ENCODE measurements at regions not wholly inside any gene's neighbourhood (a gene's known extent, or its start where the extent isn't known, plus 50 kb on each side); places are given as distances from the start of the nearest gene placed in this dataset.

DNA sequence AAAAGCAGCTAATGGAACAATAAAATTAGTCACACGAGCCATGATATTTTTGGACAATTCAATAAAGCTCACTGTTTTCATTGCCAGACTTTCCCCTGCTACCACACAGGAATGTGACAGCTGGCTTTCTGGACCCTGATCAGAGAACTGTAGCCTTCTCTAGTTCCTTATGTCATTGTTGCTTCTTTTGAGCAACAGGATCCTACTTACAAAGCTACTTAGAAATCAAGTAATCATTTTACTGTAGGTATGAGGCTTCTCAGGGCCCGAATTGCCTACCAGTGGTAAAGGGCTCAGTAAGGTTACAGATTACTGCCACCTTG, 94.3 kb upstream of the AADACL2 start:
- Histone ChIP-seq H3K4me1 (ENCODE audit: control insufficient read depth, insufficient read depth, low read length) (peaks cover 3% of the 10 kb centered on the region), H3K4me3 (ENCODE audit: low read length) (no peak overlapping the region), H3K9ac (ENCODE audit: extremely low read depth, low read length, poor library complexity, severe bottlenecking) (no peak overlapping the region), H3K9me3 (ENCODE audit: control insufficient read depth, low read length) (no peaks in the 10 kb centered on the region), H3K36me3 (ENCODE audit: control insufficient read depth, insufficient read depth, low read length) (no peaks in the 10 kb centered on the region), H3K27me3 (ENCODE audit: control insufficient read depth, insufficient read depth, low read length, poor library complexity, severe bottlenecking) (no peaks in the 10 kb centered on the region), H3K27ac (ENCODE audit: low read depth, low read length) (no peak overlapping the region)
- H3K9me3 Mint-ChIP-seq = peaks cover 4% of the 10 kb centered on the region
- DNase-seq = no peak
- H3K36me3 Mint-ChIP-seq (ENCODE audit: low read depth) = no peaks in the 10 kb centered on the region
- peaks cover 7% of the 10 kb centered on the region for H3K4me1 Mint-ChIP-seq
- H3K27me3 Mint-ChIP-seq (ENCODE audit: insufficient read depth) = no peaks in the 10 kb centered on the region
- H3K27ac Mint-ChIP-seq = no peak overlapping the region
- 88 to 94% methylated on average over 2 of the region's 2 CpGs for WGBS, 2 experiments (ENCODE audit: insufficient coverage in 1 of 2, insufficient read length in 1 of 2)
- TF ChIP-seq, protein P1, sequence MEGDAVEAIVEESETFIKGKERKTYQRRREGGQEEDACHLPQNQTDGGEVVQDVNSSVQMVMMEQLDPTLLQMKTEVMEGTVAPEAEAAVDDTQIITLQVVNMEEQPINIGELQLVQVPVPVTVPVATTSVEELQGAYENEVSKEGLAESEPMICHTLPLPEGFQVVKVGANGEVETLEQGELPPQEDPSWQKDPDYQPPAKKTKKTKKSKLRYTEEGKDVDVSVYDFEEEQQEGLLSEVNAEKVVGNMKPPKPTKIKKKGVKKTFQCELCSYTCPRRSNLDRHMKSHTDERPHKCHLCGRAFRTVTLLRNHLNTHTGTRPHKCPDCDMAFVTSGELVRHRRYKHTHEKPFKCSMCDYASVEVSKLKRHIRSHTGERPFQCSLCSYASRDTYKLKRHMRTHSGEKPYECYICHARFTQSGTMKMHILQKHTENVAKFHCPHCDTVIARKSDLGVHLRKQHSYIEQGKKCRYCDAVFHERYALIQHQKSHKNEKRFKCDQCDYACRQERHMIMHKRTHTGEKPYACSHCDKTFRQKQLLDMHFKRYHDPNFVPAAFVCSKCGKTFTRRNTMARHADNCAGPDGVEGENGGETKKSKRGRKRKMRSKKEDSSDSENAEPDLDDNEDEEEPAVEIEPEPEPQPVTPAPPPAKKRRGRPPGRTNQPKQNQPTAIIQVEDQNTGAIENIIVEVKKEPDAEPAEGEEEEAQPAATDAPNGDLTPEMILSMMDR (conservative IDR thresholded peaks at IDR 0.05) = no peak
- H3K4me3 Mint-ChIP-seq = no peak overlapping the region

DNA sequence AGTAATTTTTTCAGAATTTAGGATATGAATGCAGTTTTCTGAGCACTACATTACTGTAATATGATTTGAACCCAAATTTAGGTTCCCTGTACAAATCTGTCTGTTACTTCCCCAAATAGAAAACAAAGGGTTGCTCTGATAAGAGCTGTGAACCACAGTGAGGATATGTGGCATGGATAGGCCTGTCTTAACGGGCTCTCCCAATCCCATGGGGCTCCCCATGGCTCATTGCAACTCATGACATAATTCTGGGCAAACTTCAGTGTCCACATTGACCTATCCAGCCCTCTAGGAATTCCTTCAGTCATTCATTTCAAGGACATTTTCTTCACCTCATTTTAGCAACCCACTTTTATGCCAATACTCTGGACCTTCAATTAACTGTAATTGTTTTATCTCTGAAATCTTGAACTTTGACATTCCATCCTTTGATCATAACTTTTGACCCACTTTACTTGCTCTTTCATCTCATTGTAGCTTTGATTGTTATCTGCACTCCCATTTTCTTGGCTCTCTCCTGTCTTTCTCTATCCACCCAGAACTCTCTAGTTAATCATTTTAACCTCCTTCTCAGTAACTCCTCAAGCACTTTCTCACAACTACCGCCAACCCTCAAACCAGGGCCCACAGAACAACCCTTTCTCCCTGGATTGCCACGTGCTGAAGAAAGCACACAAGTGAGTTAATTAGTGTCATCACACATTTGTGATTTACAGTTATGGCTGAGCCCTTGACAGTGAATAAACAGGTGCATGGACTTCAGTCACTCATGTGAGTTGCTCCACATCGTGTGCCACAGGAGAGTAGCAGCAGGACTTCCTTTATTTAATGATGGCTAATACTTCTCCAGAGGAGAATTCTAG, 94.9 kb upstream of the AADACL2 start:
- Histone ChIP-seq H3K27ac (ENCODE audit: low read depth, low read length) (no peak overlapping the region), H3K36me3 (ENCODE audit: control insufficient read depth, insufficient read depth, low read length) (no peaks in the 10 kb centered on the region), H3K4me3 (ENCODE audit: low read length) (no peak overlapping the region), H3K9me3 (ENCODE audit: control insufficient read depth, low read length) (no peaks in the 10 kb centered on the region), H3K27me3 (ENCODE audit: control insufficient read depth, insufficient read depth, low read length, poor library complexity, severe bottlenecking) (no peaks in the 10 kb centered on the region), H3K9ac (ENCODE audit: extremely low read depth, low read length, poor library complexity, severe bottlenecking) (no peak overlapping the region), H3K4me1 (ENCODE audit: control insufficient read depth, insufficient read depth, low read length) (peaks cover 3% of the 10 kb centered on the region)
- Mint-ChIP-seq H3K4me3 (no peak overlapping the region), H3K36me3 (ENCODE audit: low read depth) (no peaks in the 10 kb centered on the region), H3K27me3 (ENCODE audit: insufficient read depth) (no peaks in the 10 kb centered on the region), H3K4me1 (peaks cover 7% of the 10 kb centered on the region), H3K27ac (no peak overlapping the region), H3K9me3 (peaks cover 4% of the 10 kb centered on the region)
- TF ChIP-seq, protein P1 (conservative IDR thresholded peaks at IDR 0.05) = no peak
- 88 to 89% methylated on average over 3 to 4 of the region's 4 CpGs for WGBS, 2 experiments (ENCODE audit: insufficient coverage in 1 of 2, insufficient read length in 1 of 2)
- DNase-seq = no peak

DNA sequence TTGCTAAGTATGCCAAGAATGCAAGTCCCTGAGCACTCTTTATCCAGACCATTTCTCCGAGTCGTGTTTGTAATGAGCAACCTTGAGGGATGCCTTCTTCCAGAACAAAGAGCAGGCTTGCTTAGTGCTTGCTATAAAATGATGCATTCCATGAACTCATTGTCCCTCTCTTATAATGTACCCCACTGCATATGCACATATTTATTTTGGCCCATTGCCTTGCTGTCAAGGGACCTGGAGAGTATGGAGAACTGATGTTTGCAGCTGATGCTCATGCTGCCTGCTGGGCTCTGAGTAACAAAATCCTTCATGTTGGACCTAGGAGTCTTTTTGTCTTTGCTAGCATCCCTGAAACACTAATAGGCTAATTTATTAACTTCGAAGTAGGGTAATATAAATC, 97.8 kb upstream of the AADACL2 start:
- 90 to 92% methylated on average over 2 to 3 of the region's 3 CpGs for WGBS, 2 experiments (ENCODE audit: insufficient coverage in 1 of 2, insufficient read length in 1 of 2)
- no peaks in the 10 kb centered on the region for H3K27me3 Mint-ChIP-seq (ENCODE audit: insufficient read depth)
- H3K9me3 Mint-ChIP-seq = peaks cover 6% of the 10 kb centered on the region

More for the DNA sequence above, 97.8 kb upstream of the AADACL2 start:
- Mint-ChIP-seq H3K36me3 (ENCODE audit: low read depth) (no peaks in the 10 kb centered on the region), H3K27ac (no peak overlapping the region), H3K4me1 (peaks cover 19% of the 10 kb centered on the region), H3K4me3 (no peak overlapping the region)
- Histone ChIP-seq H3K4me3 (ENCODE audit: low read length) (no peak overlapping the region), H3K27ac (ENCODE audit: low read depth, low read length) (no peak overlapping the region), H3K4me1 (ENCODE audit: control insufficient read depth, insufficient read depth, low read length) (peaks cover 3% of the 10 kb centered on the region), H3K9ac (ENCODE audit: extremely low read depth, low read length, poor library complexity, severe bottlenecking) (no peak overlapping the region), H3K36me3 (ENCODE audit: control insufficient read depth, insufficient read depth, low read length) (no peaks in the 10 kb centered on the region), H3K9me3 (ENCODE audit: control insufficient read depth, low read length) (no peaks in the 10 kb centered on the region), H3K27me3 (ENCODE audit: control insufficient read depth, insufficient read depth, low read length, poor library complexity, severe bottlenecking) (no peaks in the 10 kb centered on the region)
- DNase-seq = no peak
- TF ChIP-seq, protein P1 (conservative IDR thresholded peaks at IDR 0.05) = no peak
